HFFc6 (cell line): ENCODE measurements at regions not wholly inside any gene's neighbourhood (a gene's known extent, or its start where the extent isn't known, plus 50 kb on each side); places are given as distances from the start of the nearest gene placed in this dataset.
"Not testable (repeated sequence)": the region's sequence is repeated elsewhere in the genome, so short reads cannot be mapped to it uniquely, and the experiment has no call there.

ENCODE experiments used
- DNase-seq: peaks from one replicate; pipeline ENCODE4 v3.0.0-alpha.2; 2018
- H3K27ac Mint-ChIP-seq: 2 replicates; pipeline ENCODE4 v1.8.0; 2020; ENCODE audit warnings: mild to moderate bottlenecking, mixed read lengths
- H3K27me3 Mint-ChIP-seq: 2 replicates; pipeline ENCODE4 v1.8.0; 2021; ENCODE audit warnings: mild to moderate bottlenecking, moderate library complexity, mixed read lengths; ENCODE audit not compliant: insufficient read depth
- H3K36me3 Mint-ChIP-seq: 2 replicates; pipeline ENCODE4 v1.8.0; 2021; ENCODE audit warnings: low read depth, mixed read lengths
- H3K4me1 Mint-ChIP-seq: 2 replicates; pipeline ENCODE4 v1.8.0; 2020; ENCODE audit warnings: low read depth, mixed read lengths
- H3K4me3 Mint-ChIP-seq: 2 replicates; pipeline ENCODE4 v1.8.0; 2020; ENCODE audit warnings: mild to moderate bottlenecking, moderate library complexity, mixed read lengths
- H3K9me3 Mint-ChIP-seq: 2 replicates; pipeline ENCODE4 v1.8.0; 2020; ENCODE audit warnings: mild to moderate bottlenecking, mixed read lengths
- CTCF ChIP-seq: fragments of 200-600 bp; sonication (generic); IDR thresholded peaks from 2 replicates; pipeline ENCODE4 v1.5.0; 2021; ENCODE audit warnings: antibody characterized with exemption, mild to moderate bottlenecking

GRCh38 chr5:109562441-109562840 lies 127.3 kb upstream of the MAN2A1 start:
- Mint-ChIP-seq H3K4me3 (no peak overlapping the region), H3K9me3 (no peaks in the 10 kb centered on the region), H3K27me3 (no peaks in the 10 kb centered on the region; the same call in 1 of the 2 replicates), H3K4me1 (no peaks in the 10 kb centered on the region), H3K36me3 (no peaks in the 10 kb centered on the region), H3K27ac (no peak overlapping the region)
- DNase-seq = no peak
- TF ChIP-seq CTCF = no peak

GRCh38 chr5:109561447-109561846 lies 128.3 kb upstream of the MAN2A1 start:
- no peak for DNase-seq
- Mint-ChIP-seq H3K9me3 (no peaks in the 10 kb centered on the region), H3K36me3 (no peaks in the 10 kb centered on the region), H3K27ac (no peak overlapping the region), H3K4me3 (no peak overlapping the region), H3K4me1 (no peaks in the 10 kb centered on the region), H3K27me3 (no peaks in the 10 kb centered on the region; the same call in 1 of the 2 replicates)
- TF ChIP-seq CTCF = no peak

GRCh38 chr5:109560554-109560953 lies 129.2 kb upstream of the MAN2A1 start:
- TF ChIP-seq CTCF = no peak
- no peak for DNase-seq
- no peak overlapping the region for H3K4me3 Mint-ChIP-seq
- no peaks in the 10 kb centered on the region for H3K4me1 Mint-ChIP-seq
- no peak overlapping the region for H3K27ac Mint-ChIP-seq
- H3K9me3 Mint-ChIP-seq = no peaks in the 10 kb centered on the region
- no peaks in the 10 kb centered on the region for H3K36me3 Mint-ChIP-seq
- H3K27me3 Mint-ChIP-seq = no peaks in the 10 kb centered on the region; the same call in 1 of the 2 replicates

GRCh38 chr5:109558952-109559351 lies 130.8 kb upstream of the MAN2A1 start:
- no peak for TF ChIP-seq CTCF
- H3K4me1 Mint-ChIP-seq = no peaks in the 10 kb centered on the region
- no peak overlapping the region for H3K27ac Mint-ChIP-seq
- no peaks in the 10 kb centered on the region for H3K9me3 Mint-ChIP-seq
- H3K27me3 Mint-ChIP-seq = no peaks in the 10 kb centered on the region; the same call in 1 of the 2 replicates
- no peaks in the 10 kb centered on the region for H3K36me3 Mint-ChIP-seq
- DNase-seq = no peak
- no peak overlapping the region for H3K4me3 Mint-ChIP-seq

GRCh38 chr5:109558364-109558763 lies 131.4 kb upstream of the MAN2A1 start:
- Mint-ChIP-seq H3K36me3 (no peaks in the 10 kb centered on the region), H3K4me3 (no peak overlapping the region), H3K9me3 (no peaks in the 10 kb centered on the region), H3K4me1 (no peaks in the 10 kb centered on the region), H3K27ac (no peak overlapping the region), H3K27me3 (no peaks in the 10 kb centered on the region; the same call in 1 of the 2 replicates)
- no peak for DNase-seq
- TF ChIP-seq CTCF = no peak

- Mint-ChIP-seq H3K27ac (no peak overlapping the region), H3K4me1 (no peaks in the 10 kb centered on the region), H3K9me3 (peaks cover 8% of the 10 kb centered on the region), H3K36me3 (peaks cover 3% of the 10 kb centered on the region; the same call in 1 of the 2 replicates), H3K27me3 (no peaks in the 10 kb centered on the region; the same call in 1 of the 2 replicates), H3K4me3 (no peak overlapping the region)
- TF ChIP-seq CTCF = no peak
- no peak for DNase-seq
Measured at GRCh38 chr5:109553846-109554245, 135.9 kb upstream of the MAN2A1 start.

- DNase-seq, H3K36me3 Mint-ChIP-seq, H3K27ac Mint-ChIP-seq, H3K4me1 Mint-ChIP-seq, H3K4me3 Mint-ChIP-seq, H3K27me3 Mint-ChIP-seq: not testable (repeated sequence)
- peaks cover 17% of the 10 kb centered on the region for H3K9me3 Mint-ChIP-seq
Measured at GRCh38 chr5:109551234-109551633, 138.5 kb upstream of the MAN2A1 start.
